Esophagus squamous epithelium (tissue), 4 donors: ENCODE measurements at regions not wholly inside any gene's neighbourhood (a gene's known extent, or its start where the extent isn't known, plus 50 kb on each side); places are given as distances from the start of the nearest gene placed in this dataset.

Experiments used
- CTCF ChIP-seq, 6 experiments: fragments of 450-650 bp in 4 of 6; fragments of 200-600 bp in 2 of 6; sonication (generic) in 2 of 6; IDR thresholded peaks; one replicate each; pipeline ENCODE4 v1.5.1; 2016 to 2019; ENCODE audit warnings: antibody characterized with exemption in 6 of 6, mild to moderate bottlenecking in 4 of 6, moderate library complexity in 4 of 6
- POLR2A ChIP-seq, 4 donors: fragments of 450-650 bp; IDR thresholded peaks; one replicate each; pipeline ENCODE4 v1.6.1; 2017; ENCODE audit warnings: antibody characterized with exemption in 4 of 4, mild to moderate bottlenecking in 4 of 4, moderate library complexity in 3 of 4

DNA sequence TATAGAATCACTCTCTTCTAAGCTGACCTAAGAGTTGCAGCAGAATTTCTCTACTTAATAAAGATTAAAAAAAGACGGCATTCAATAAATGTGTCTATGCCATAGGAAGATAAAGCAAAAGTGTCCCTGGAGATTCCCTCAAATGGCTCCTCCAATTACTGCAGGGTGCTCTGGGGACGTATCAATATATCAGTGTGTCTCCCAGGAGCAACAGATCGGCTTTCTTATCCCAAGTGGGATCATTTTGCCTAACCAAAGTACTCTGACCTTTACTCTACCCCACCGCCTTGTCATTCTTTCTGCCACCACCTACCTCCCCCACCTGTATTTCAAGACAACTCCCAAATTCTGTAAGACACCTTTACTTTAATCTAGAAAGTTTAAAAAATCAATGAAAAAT is 202.0 kb upstream of the SEMA3C start:
- TF ChIP-seq POLR2A (IDR thresholded peaks at IDR 0.05), result no peak
- TF ChIP-seq CTCF (IDR thresholded peaks at IDR 0.05), result no peak
